ENCODE measurements at regions not wholly inside any gene's neighbourhood (a gene's known extent, or its start where the extent isn't known, plus 50 kb on each side); places are given as distances from the start of the nearest gene placed in this dataset.

DNA sequence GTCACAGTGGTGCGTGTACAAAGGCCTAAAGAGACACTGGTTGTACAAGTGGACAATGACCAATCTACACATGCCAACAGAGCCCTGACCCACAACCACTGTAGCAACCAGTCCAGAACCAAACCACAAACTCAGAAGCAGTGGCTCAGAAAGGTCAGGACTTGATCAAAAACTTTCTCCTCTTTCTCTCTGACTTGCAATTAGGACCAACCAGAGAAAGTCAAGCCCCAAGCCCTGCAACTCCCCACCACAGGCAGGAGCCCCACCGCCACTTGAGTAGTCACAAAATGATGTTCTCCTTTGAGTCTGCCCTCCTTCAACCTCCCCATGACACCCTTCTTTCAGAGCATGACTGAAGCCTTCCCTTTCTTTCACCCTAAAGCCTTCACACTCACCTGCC lies 291.8 kb downstream of the CDH10 start:
- no peak for TF ChIP-seq ZBTB20 (CRISPR knock-in tag; IDR thresholded peaks at IDR 0.05; ENCODE audit: borderline replicate concordance, low read depth)
- TF ChIP-seq YY1 (IDR thresholded peaks at IDR 0.05; ENCODE audit: insufficient read depth, insufficient replicate concordance, low read depth, low read length) = no peak
- no peak for TF ChIP-seq SMC3 (IDR thresholded peaks at IDR 0.05; ENCODE audit: low read length)
- TF ChIP-seq STAG1 (CRISPR knock-in tag; IDR thresholded peaks at IDR 0.05) = no peak
- no peak for TF ChIP-seq POLR2A (IDR thresholded peaks at IDR 0.05; ENCODE audit: insufficient read depth in 1 of 2, low read depth in 2 of 2, low read length in 2 of 2)
- no peak for TF ChIP-seq ZNF644 (CRISPR knock-in tag; IDR thresholded peaks at IDR 0.05; ENCODE audit: low read depth)
- TF ChIP-seq, protein P1, sequence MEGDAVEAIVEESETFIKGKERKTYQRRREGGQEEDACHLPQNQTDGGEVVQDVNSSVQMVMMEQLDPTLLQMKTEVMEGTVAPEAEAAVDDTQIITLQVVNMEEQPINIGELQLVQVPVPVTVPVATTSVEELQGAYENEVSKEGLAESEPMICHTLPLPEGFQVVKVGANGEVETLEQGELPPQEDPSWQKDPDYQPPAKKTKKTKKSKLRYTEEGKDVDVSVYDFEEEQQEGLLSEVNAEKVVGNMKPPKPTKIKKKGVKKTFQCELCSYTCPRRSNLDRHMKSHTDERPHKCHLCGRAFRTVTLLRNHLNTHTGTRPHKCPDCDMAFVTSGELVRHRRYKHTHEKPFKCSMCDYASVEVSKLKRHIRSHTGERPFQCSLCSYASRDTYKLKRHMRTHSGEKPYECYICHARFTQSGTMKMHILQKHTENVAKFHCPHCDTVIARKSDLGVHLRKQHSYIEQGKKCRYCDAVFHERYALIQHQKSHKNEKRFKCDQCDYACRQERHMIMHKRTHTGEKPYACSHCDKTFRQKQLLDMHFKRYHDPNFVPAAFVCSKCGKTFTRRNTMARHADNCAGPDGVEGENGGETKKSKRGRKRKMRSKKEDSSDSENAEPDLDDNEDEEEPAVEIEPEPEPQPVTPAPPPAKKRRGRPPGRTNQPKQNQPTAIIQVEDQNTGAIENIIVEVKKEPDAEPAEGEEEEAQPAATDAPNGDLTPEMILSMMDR (CRISPR knock-in tag; IDR thresholded peaks at IDR 0.05) = no peak

Data from HepG2 (cell line).